ENCODE measurements at regions not wholly inside any gene's neighbourhood (a gene's known extent, or its start where the extent isn't known, plus 50 kb on each side); places are given as distances from the start of the nearest gene placed in this dataset.

DNA sequence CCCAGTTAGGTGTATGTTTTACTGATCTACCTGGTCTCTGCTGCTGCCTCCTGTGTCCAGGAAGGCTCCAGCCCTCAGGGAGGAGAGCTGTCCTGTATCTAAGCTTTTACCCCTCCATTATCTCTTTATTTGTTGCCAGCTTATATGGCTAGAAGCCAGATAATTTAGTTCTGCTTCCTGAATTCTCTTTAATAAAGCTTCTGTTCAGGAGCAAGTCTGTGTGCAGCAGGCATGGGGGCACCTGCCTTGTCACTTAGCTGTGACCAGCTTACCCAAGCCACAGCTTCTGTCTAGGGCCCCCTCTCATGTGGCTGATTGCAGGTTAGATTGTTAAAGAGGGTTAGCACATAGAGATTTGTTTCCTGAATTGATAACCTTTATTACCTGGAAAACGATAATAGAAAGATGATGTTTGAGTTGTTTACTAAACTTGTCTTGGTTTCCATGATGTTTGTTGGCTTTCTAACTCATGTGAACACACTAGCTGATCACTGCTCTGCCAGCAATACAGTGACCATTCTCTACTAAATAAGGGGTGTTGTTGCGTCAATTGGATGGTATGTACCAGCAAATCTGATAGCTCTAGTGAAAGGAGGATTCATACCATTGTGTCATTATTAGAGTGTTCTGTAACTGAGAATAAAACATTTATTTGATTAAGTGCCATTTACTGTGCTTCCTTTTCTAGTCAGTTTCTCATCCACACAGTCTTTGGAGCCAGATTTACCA is 189.8 kb upstream of the ANK2 start:
- TF ChIP-seq BACH2 (CRISPR knock-in tag; IDR thresholded peaks at IDR 0.05; ENCODE audit: borderline replicate concordance) (no peak), ZC3H10 (CRISPR knock-in tag; IDR thresholded peaks at IDR 0.05) (no peak), ZFP3 (CRISPR knock-in tag; IDR thresholded peaks at IDR 0.05) (no peak), ARNTL (CRISPR knock-in tag; IDR thresholded peaks at IDR 0.05; ENCODE audit: borderline replicate concordance, low read depth) (no peak)
- TF ChIP-seq, protein P1, sequence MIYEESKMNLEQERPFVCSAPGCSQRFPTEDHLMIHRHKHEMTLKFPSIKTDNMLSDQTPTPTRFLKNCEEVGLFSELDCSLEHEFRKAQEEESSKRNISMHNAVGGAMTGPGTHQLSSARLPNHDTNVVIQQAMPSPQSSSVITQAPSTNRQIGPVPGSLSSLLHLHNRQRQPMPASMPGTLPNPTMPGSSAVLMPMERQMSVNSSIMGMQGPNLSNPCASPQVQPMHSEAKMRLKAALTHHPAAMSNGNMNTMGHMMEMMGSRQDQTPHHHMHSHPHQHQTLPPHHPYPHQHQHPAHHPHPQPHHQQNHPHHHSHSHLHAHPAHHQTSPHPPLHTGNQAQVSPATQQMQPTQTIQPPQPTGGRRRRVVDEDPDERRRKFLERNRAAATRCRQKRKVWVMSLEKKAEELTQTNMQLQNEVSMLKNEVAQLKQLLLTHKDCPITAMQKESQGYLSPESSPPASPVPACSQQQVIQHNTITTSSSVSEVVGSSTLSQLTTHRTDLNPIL (CRISPR knock-in tag; IDR thresholded peaks at IDR 0.05; ENCODE audit: low read depth): no peak
